DOHH2 (cell line): ENCODE measurements at regions not wholly inside any gene's neighbourhood (a gene's known extent, or its start where the extent isn't known, plus 50 kb on each side); places are given as distances from the start of the nearest gene placed in this dataset.
A peak's percentile ranks its signal among the peaks of the same experiment; 100 is the strongest.
"Not testable (repeated sequence)": the region's sequence is repeated elsewhere in the genome, so short reads cannot be mapped to it uniquely, and the experiment has no call there.

Experiments used
- H3F3A ChIP-seq: fragments of 200-600 bp; sonication (generic), shearing (Covaris generic); 2 replicates; pipeline ENCODE4 v1.6.0; 2016; ENCODE audit warnings: antibody characterized with exemption, mild to moderate bottlenecking; ENCODE audit not compliant: control insufficient read depth, insufficient read depth
- H3K27ac ChIP-seq: fragments of 200-600 bp; sonication (generic); 2 replicates; pipeline ENCODE4 v1.5.1; 2014; ENCODE audit warnings: low read depth, mild to moderate bottlenecking, low read length, moderate library complexity
- H3K27me3 ChIP-seq: fragments of 200-600 bp; sonication (generic); 2 replicates; pipeline ENCODE4 v1.6.1; 2014; ENCODE audit warnings: mild to moderate bottlenecking, low read length, mixed read lengths; ENCODE audit not compliant: control insufficient read depth
- H3K36me3 ChIP-seq: fragments of 200-600 bp; sonication (generic); 2 replicates; pipeline ENCODE4 v1.6.1; 2014; ENCODE audit warnings: mild to moderate bottlenecking, low read length, moderate library complexity, mixed read lengths; ENCODE audit not compliant: control insufficient read depth
- H3K4me1 ChIP-seq: fragments of 200-600 bp; sonication (generic); 2 replicates; pipeline ENCODE4 v1.6.1; 2014; ENCODE audit warnings: mild to moderate bottlenecking, low read length, mixed read lengths; ENCODE audit not compliant: control insufficient read depth
- H3K4me2 ChIP-seq: fragments of 200-600 bp; sonication (generic); 2 replicates; pipeline ENCODE4 v1.6.0; 2014; ENCODE audit warnings: mild to moderate bottlenecking, low read length, moderate library complexity
- H3K4me3 ChIP-seq: fragments of 200-600 bp; sonication (generic); 2 replicates; pipeline ENCODE4 v1.5.1; 2014; ENCODE audit warnings: mild to moderate bottlenecking, low read length, mixed read lengths
- H3K79me2 ChIP-seq: fragments of 200-600 bp; sonication (generic); 2 replicates; pipeline ENCODE4 v1.6.1; 2014; ENCODE audit warnings: mild to moderate bottlenecking, low read length, mixed read lengths; ENCODE audit not compliant: control insufficient read depth
- H3K9me2 ChIP-seq: fragments of 200-600 bp; sonication (generic); replicated peaks from 2 replicates; pipeline ENCODE4 v1.6.1; 2014; ENCODE audit warnings: mild to moderate bottlenecking, low read length, mixed read lengths; ENCODE audit not compliant: control insufficient read depth
- H3K9me3 ChIP-seq: fragments of 200-600 bp; sonication (generic); 2 replicates; pipeline ENCODE4 v1.6.1; 2014; ENCODE audit warnings: antibody characterized with exemption, low read length, mixed read lengths; ENCODE audit not compliant: control insufficient read depth, insufficient read depth
- H4K20me1 ChIP-seq: fragments of 200-600 bp; sonication (generic); 2 replicates; pipeline ENCODE4 v1.6.0; 2014; ENCODE audit warnings: low read depth, mild to moderate bottlenecking, antibody characterized with exemption, low read length, moderate library complexity; ENCODE audit not compliant: control insufficient read depth, insufficient read depth
- EZH2phosphoT487 ChIP-seq: fragments of 200-600 bp; sonication (generic); IDR thresholded peaks from 2 replicates; pipeline ENCODE4 v1.6.1; 2017; ENCODE audit warnings: borderline replicate concordance, mild to moderate bottlenecking, antibody characterized with exemption, low read length, moderate library complexity, mixed read lengths
- TF ChIP-seq, protein P1 (sequence below): fragments of 200-600 bp; sonication (generic); IDR thresholded peaks from one replicate; pipeline ENCODE4 v1.5.1; 2014; ENCODE audit warnings: antibody characterized with exemption, mild to moderate bottlenecking, low read depth, low read length; ENCODE audit not compliant: poor library complexity, severe bottlenecking

DNA sequence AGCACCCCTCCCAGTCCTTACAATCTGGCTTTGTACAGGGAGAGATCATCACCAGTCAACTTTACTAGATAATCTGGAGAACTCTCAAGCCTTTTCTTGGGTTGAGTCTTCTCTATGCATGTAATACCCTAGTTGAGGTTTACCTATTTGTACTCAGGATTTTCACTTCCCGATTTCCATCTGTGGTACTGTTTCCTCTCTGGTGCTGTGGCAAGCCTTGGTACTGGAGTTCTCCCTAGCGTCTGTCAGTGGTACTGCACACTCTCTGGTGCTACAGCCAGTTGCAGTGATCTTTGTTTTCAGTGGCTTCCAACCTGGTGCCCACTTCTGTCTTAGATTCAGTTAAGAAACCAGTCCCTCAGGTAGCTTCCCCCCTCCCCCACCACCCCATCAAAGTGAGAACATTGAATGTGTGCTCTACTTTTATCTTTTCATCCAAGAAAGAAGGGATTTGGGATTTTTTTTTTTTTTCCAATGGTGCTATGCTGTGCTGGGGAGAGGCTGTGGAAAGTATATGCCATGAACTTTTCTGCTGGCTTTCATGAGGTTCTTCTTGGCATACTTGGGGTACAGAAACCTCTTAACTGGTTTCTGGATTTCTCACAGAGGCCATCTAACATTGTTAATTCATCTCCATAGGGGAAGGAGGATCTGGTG is 69.4 kb upstream of the EVL start:
- H3K79me2 ChIP-seq, result peaks cover 4% of the 10 kb centered on the region
- H4K20me1 ChIP-seq, result 0 out of 2 replicates have a peak, but pooled peaks cover 4% of the 10 kb centered on the region
- H3K9me3 ChIP-seq, result no peaks in the 10 kb centered on the region
- 0 out of 2 replicates have a peak, but pooled peaks cover 2% of the 10 kb centered on the region for H3K27me3 ChIP-seq
- no peak overlapping the region for H3K27ac ChIP-seq
- no peak overlapping the region for H3K4me3 ChIP-seq
- peaks cover 5% of the 10 kb centered on the region for H3K4me1 ChIP-seq
- H3K9me2 ChIP-seq, result no peaks in the 10 kb centered on the region
- H3F3A ChIP-seq, result no peaks in the 10 kb centered on the region
- no peak for TF ChIP-seq EZH2phosphoT487
- TF ChIP-seq, protein P1, sequence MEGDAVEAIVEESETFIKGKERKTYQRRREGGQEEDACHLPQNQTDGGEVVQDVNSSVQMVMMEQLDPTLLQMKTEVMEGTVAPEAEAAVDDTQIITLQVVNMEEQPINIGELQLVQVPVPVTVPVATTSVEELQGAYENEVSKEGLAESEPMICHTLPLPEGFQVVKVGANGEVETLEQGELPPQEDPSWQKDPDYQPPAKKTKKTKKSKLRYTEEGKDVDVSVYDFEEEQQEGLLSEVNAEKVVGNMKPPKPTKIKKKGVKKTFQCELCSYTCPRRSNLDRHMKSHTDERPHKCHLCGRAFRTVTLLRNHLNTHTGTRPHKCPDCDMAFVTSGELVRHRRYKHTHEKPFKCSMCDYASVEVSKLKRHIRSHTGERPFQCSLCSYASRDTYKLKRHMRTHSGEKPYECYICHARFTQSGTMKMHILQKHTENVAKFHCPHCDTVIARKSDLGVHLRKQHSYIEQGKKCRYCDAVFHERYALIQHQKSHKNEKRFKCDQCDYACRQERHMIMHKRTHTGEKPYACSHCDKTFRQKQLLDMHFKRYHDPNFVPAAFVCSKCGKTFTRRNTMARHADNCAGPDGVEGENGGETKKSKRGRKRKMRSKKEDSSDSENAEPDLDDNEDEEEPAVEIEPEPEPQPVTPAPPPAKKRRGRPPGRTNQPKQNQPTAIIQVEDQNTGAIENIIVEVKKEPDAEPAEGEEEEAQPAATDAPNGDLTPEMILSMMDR, result peak; percentile 92
- H3K4me2 ChIP-seq, result no peak overlapping the region
- H3K36me3 ChIP-seq, result no peaks in the 10 kb centered on the region

DNA sequence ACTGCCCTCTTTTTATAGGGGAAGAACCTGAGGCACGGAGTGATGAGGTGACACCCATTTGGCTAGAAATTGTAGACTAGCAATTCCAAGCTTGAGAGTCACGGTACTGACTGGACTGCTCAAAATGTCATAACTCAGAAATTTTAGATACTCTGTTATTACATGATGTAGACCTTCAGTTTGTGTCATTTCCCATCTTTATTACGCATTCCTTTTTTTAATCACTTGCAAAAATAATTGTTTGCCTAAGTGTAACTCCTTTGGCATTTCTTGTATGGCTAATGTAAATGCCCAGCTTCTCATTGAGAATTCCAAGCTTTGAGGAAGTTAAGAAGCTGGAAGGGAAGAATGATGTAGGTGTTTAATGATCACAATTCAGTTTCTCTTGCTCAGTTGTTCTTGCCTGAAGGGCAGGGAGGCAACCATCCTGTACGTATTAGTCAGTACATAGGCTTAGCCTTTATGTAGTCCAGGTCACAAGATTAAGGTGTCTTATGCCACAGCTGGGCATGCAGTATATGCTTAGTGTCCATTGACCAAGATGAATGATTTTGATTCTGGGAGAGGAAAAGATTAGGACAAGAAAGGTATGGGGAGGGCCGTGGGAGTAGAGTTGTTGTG is 68.2 kb upstream of the EVL start:
- no peaks in the 10 kb centered on the region for H3K36me3 ChIP-seq
- no peak overlapping the region for H3K27ac ChIP-seq
- H3K79me2 ChIP-seq, result peaks cover 4% of the 10 kb centered on the region
- no peaks in the 10 kb centered on the region for H3F3A ChIP-seq
- H3K4me1 ChIP-seq, result peaks cover 4% of the 10 kb centered on the region
- no peak overlapping the region for H3K4me2 ChIP-seq
- H3K27me3 ChIP-seq, result 0 out of 2 replicates have a peak, but pooled peaks cover 2% of the 10 kb centered on the region
- 0 out of 2 replicates have a peak, but pooled peaks cover 4% of the 10 kb centered on the region for H4K20me1 ChIP-seq
- no peak overlapping the region for H3K4me3 ChIP-seq
- no peak for TF ChIP-seq EZH2phosphoT487
- TF ChIP-seq, protein P1, result no peak
- H3K9me3 ChIP-seq, result no peaks in the 10 kb centered on the region
- no peaks in the 10 kb centered on the region for H3K9me2 ChIP-seq

DNA sequence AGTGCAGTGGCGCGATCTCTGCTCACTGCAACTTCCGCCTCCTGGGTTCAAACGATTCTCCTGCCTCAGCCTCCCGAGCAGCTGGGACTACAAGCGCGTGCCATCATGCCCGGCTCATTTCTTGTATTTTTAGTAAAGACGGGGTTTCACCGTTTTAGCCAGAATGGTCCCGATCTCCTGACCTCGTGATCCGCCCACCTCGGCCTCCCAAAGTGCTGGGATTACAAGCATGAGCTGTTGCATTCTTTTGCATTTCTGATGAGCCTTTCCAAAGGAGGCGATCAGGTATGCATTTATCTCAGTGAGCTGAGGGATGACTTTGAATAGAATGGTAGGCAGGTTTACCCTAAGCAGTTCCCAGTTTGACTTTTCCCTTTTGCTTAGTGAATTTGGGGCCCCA is 64.8 kb upstream of the EVL start:
- not testable (repeated sequence) for H3K9me3 ChIP-seq, H3K4me1 ChIP-seq, H3K27me3 ChIP-seq, H3K79me2 ChIP-seq, H4K20me1 ChIP-seq, H3K4me3 ChIP-seq, H3K9me2 ChIP-seq, H3K27ac ChIP-seq, H3K4me2 ChIP-seq, H3K36me3 ChIP-seq, H3F3A ChIP-seq

DNA sequence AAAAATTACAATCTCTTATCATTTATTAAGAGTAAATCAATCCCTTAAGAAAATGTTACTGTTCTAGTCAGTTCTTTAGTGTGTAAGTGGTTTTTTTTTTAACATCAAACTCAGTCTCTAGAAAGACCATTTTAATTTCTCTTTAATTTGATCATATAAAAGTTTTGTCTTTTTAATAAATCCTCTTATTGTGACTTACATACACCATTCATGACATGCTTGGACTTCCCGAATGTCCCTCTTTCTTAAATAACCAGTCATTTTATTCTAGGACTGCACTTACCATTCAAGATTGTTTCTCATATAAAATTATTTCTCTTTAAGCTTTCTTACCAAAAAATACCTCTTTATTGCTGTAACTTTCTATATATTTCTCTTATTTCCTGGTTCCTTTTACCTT is 60.8 kb upstream of the EVL start:
- H3K9me3 ChIP-seq, result peaks cover 6% of the 10 kb centered on the region
- no peaks in the 10 kb centered on the region for H3K4me1 ChIP-seq
- no peaks in the 10 kb centered on the region for H3K36me3 ChIP-seq
- no peaks in the 10 kb centered on the region for H3K79me2 ChIP-seq
- H3F3A ChIP-seq, result no peaks in the 10 kb centered on the region
- H3K27me3 ChIP-seq, result no peaks in the 10 kb centered on the region
- H4K20me1 ChIP-seq, result no peaks in the 10 kb centered on the region
- H3K4me2 ChIP-seq, result no peak overlapping the region
- TF ChIP-seq, protein P1, result no peak
- no peak for TF ChIP-seq EZH2phosphoT487
- no peak overlapping the region for H3K4me3 ChIP-seq
- no peaks in the 10 kb centered on the region for H3K9me2 ChIP-seq
- no peak overlapping the region for H3K27ac ChIP-seq
